ENCODE measurements at regions not wholly inside any gene's neighbourhood (a gene's known extent, or its start where the extent isn't known, plus 50 kb on each side); places are given as distances from the start of the nearest gene placed in this dataset.

- TF ChIP-seq L3MBTL2 (conservative IDR thresholded peaks at IDR 0.05) (no peak), TARDBP (IDR thresholded peaks at IDR 0.05) (no peak), NFRKB (IDR thresholded peaks at IDR 0.05) (no peak), SUZ12 (IDR thresholded peaks at IDR 0.05) (no peak), SP1 (IDR thresholded peaks at IDR 0.05) (no peak)
- ChIA-PET POLR2A (no interaction called here), CTCF (no interaction called here)
- no peak for DNase-seq (ENCODE audit: extremely low spot score)
These were observed 64.6 kb upstream of the BTN3A2 start for GRCh38 chr6:26300359-26300758.

GRCh38 chr6:26300828-26301227 lies 64.2 kb upstream of the BTN3A2 start:
- POLR2A ChIA-PET: no interaction called here
- DNase-seq (ENCODE audit: extremely low spot score): no peak
- CTCF ChIA-PET: no interaction called here
- TF ChIP-seq PKNOX1 (IDR thresholded peaks at IDR 0.05) (no peak), FOXA1 (IDR thresholded peaks at IDR 0.05) (no peak), ZNF384 (IDR thresholded peaks at IDR 0.05) (no peak), CTBP1 (IDR thresholded peaks at IDR 0.05; ENCODE audit: borderline replicate concordance) (no peak), LEF1 (IDR thresholded peaks at IDR 0.05; ENCODE audit: borderline replicate concordance) (no peak)

DNA sequence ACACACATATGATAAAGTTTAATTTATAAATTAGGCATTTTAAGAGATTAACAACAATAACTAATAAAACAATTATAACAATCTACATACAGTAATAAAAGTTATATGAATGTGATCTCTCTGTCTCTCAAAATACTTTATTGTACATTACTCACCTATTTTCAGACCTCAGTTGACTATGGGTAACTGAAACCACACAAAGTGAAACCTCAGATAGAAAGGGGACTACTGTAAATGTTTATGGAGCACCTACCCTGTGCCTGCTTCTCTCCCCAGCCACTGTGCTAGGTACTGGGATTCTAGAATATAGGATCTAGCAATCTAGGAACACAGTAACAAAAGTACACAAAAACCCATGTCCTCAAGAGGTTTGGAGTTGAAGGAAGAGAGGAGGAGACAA lies 63.4 kb upstream of the BTN3A2 start:
- TF ChIP-seq LEF1 (IDR thresholded peaks at IDR 0.05; ENCODE audit: borderline replicate concordance) (no peak), PKNOX1 (IDR thresholded peaks at IDR 0.05) (no peak), L3MBTL2 (conservative IDR thresholded peaks at IDR 0.05) (no peak), ARNT (IDR thresholded peaks at IDR 0.05) (no peak), NFRKB (IDR thresholded peaks at IDR 0.05) (no peak), ZNF384 (IDR thresholded peaks at IDR 0.05) (no peak), SUZ12 (IDR thresholded peaks at IDR 0.05) (no peak), TARDBP (IDR thresholded peaks at IDR 0.05) (no peak), ELF4 (IDR thresholded peaks at IDR 0.05) (no peak), FOXA1 (IDR thresholded peaks at IDR 0.05) (no peak), FOXK2 (IDR thresholded peaks at IDR 0.05) (no peak), FOXM1 (IDR thresholded peaks at IDR 0.05; ENCODE audit: borderline replicate concordance) (no peak)
- ChIA-PET CTCF (no interaction called here), POLR2A (no interaction called here)
- no peak for DNase-seq (ENCODE audit: extremely low spot score)

GRCh38 chr6:26302941-26303559 lies 61.9 kb upstream of the BTN3A2 start:
- TF ChIP-seq NFRKB (IDR thresholded peaks at IDR 0.05) (no peak), ARNT (IDR thresholded peaks at IDR 0.05) (no peak), SUZ12 (IDR thresholded peaks at IDR 0.05) (no peak), BHLHE40 (IDR thresholded peaks at IDR 0.05; ENCODE audit: borderline replicate concordance) (no peak), ELF4 (IDR thresholded peaks at IDR 0.05) (no peak), SP1 (IDR thresholded peaks at IDR 0.05) (no peak), FOXA1 (IDR thresholded peaks at IDR 0.05) (no peak), FOXM1 (IDR thresholded peaks at IDR 0.05; ENCODE audit: borderline replicate concordance) (no peak), PKNOX1 (IDR thresholded peaks at IDR 0.05) (no peak), ZNF384 (IDR thresholded peaks at IDR 0.05) (no peak), L3MBTL2 (conservative IDR thresholded peaks at IDR 0.05) (no peak), TARDBP (IDR thresholded peaks at IDR 0.05) (no peak), FOXK2 (IDR thresholded peaks at IDR 0.05) (no peak), HDGF (IDR thresholded peaks at IDR 0.05; ENCODE audit: borderline replicate concordance) (no peak), LEF1 (IDR thresholded peaks at IDR 0.05; ENCODE audit: borderline replicate concordance) (no peak)
- ChIA-PET POLR2A (interaction anchor here (2.7 kb wide), 1 partner anchor 18 kb away, joined by 8 read pairs; a partner anchor contains a TSS), CTCF (no interaction called here)
- no peak for DNase-seq (ENCODE audit: extremely low spot score)

- ChIA-PET POLR2A (interaction anchor here (0.8 to 2.7 kb wide), 6 partner anchors 18 to 234 kb away, joined by 3 to 8 read pairs (median 4); partner anchors contain the start of gene HMGN4), CTCF (no interaction called here)
- no peak for TF ChIP-seq LEF1 (IDR thresholded peaks at IDR 0.05; ENCODE audit: borderline replicate concordance)
- peak; percentile 31; the same call in 1 of the 2 replicates for TF ChIP-seq PKNOX1 (IDR thresholded peaks at IDR 0.05)
- no peak for TF ChIP-seq NFRKB (IDR thresholded peaks at IDR 0.05)
- no peak for DNase-seq (ENCODE audit: extremely low spot score)
These were observed 60.7 kb upstream of the BTN3A2 start for GRCh38 chr6:26304213-26304796.

GRCh38 chr6:26304797-26305640 lies 60.0 kb upstream of the BTN3A2 start:
- POLR2A ChIA-PET: interaction anchor here (0.8 to 2.7 kb wide), 7 partner anchors 17 to 233 kb away, joined by 3 to 8 read pairs (median 4); partner anchors contain the start of gene HMGN4
- TF ChIP-seq FOXM1 (IDR thresholded peaks at IDR 0.05; ENCODE audit: borderline replicate concordance): no peak
- no peak for TF ChIP-seq SP1 (IDR thresholded peaks at IDR 0.05)
- TF ChIP-seq L3MBTL2 (conservative IDR thresholded peaks at IDR 0.05): no peak
- no peak for TF ChIP-seq FOXA1 (IDR thresholded peaks at IDR 0.05)
- TF ChIP-seq ELF4 (IDR thresholded peaks at IDR 0.05): no peak
- TF ChIP-seq CTBP1 (IDR thresholded peaks at IDR 0.05; ENCODE audit: borderline replicate concordance): no peak
- no peak for TF ChIP-seq TARDBP (IDR thresholded peaks at IDR 0.05)
- TF ChIP-seq ZNF384 (IDR thresholded peaks at IDR 0.05): no peak
- no peak for TF ChIP-seq LEF1 (IDR thresholded peaks at IDR 0.05; ENCODE audit: borderline replicate concordance)
- no peak for TF ChIP-seq ARNT (IDR thresholded peaks at IDR 0.05)
- no peak for TF ChIP-seq BHLHE40 (IDR thresholded peaks at IDR 0.05; ENCODE audit: borderline replicate concordance)
- DNase-seq (ENCODE audit: extremely low spot score): peak; percentile 63
- CTCF ChIA-PET: no interaction called here

Measured in HEK293T (cell line).